CD14-positive monocyte (primary cell): ENCODE measurements at regions not wholly inside any gene's neighbourhood (a gene's known extent, or its start where the extent isn't known, plus 50 kb on each side); places are given as distances from the start of the nearest gene placed in this dataset.
A peak's percentile ranks its signal among the peaks of the same experiment; 100 is the strongest.

Source experiments
- DNase-seq, 3 donors: peaks; one replicate each; pipeline ENCODE4 v3.0.0-alpha.2; 2011 to 2022
- H2AFZ ChIP-seq: 2 replicates; pipeline ENCODE4 v1.6.0; 2012; ENCODE audit warnings: mild to moderate bottlenecking, low read depth, low read length, inconsistent platforms; ENCODE audit not compliant: insufficient read depth, poor library complexity, severe bottlenecking
- H3K27ac ChIP-seq, 2 donors: 1 replicate in 1 of 2; 2 replicates in 1 of 2; pipeline ENCODE4 v1.5.1; 2012 to 2013; ENCODE audit warnings: low read length in 2 of 2, control low read depth in 1 of 2, inconsistent platforms in 1 of 2, low read depth in 1 of 2, mild to moderate bottlenecking in 1 of 2
- H3K27me3 ChIP-seq, 2 donors: one replicate each; pipeline versions ENCODE4 v1.6.0 to v1.6.1; 2011 to 2013; ENCODE audit warnings: low read length in 2 of 2; ENCODE audit not compliant: control insufficient read depth in 2 of 2, insufficient read depth in 2 of 2
- H3K36me3 ChIP-seq, 2 donors: replicated peaks in 1 of 2; 1 replicate in 1 of 2; 2 replicates in 1 of 2; pipeline versions ENCODE4 v1.5.1 to v1.6.1; 2012 to 2013; ENCODE audit warnings: low read length in 2 of 2, control low read depth in 1 of 2, inconsistent platforms in 1 of 2, mild to moderate bottlenecking in 1 of 2; ENCODE audit not compliant: insufficient read depth in 2 of 2, control insufficient read depth in 1 of 2
- H3K4me1 ChIP-seq, 2 donors: 1 replicate in 1 of 2; 2 replicates in 1 of 2; pipeline versions ENCODE4 v1.5.1 to v1.6.1; 2012 to 2013; ENCODE audit warnings: low read length in 2 of 2, control low read depth in 1 of 2, inconsistent platforms in 1 of 2, mild to moderate bottlenecking in 1 of 2, moderate library complexity in 1 of 2; ENCODE audit not compliant: insufficient read depth in 2 of 2, control insufficient read depth in 1 of 2
- H3K4me2 ChIP-seq: replicated peaks from 2 replicates; pipeline ENCODE3; 2012; ENCODE audit warnings: low read length, moderate library complexity, mild to moderate bottlenecking; ENCODE audit not compliant: poor library complexity, severe bottlenecking; ENCODE audit errors: extremely low read depth
- H3K4me3 ChIP-seq, 3 experiments: fragments of 200-600 bp in 1 of 3; sonication (generic) in 1 of 3; replicated peaks in 1 of 3; 1 replicate in 2 of 3; 2 replicates in 1 of 3; pipeline ENCODE4 v1.5.1; 2011 to 2013; ENCODE audit warnings: low read length in 3 of 3, mild to moderate bottlenecking in 3 of 3, control low read depth in 2 of 3, low read depth in 2 of 3, inconsistent platforms in 1 of 3, moderate library complexity in 1 of 3
- H3K79me2 ChIP-seq: 2 replicates; pipeline ENCODE4 v1.6.0; 2012; ENCODE audit warnings: mild to moderate bottlenecking, control low read depth, inconsistent platforms, low read length, moderate library complexity; ENCODE audit not compliant: insufficient read depth
- H3K9ac ChIP-seq: 2 replicates; pipeline ENCODE4 v1.6.0; 2017; ENCODE audit warnings: low read length, mild to moderate bottlenecking; ENCODE audit not compliant: insufficient read depth, poor library complexity, severe bottlenecking
- H3K9me3 ChIP-seq, 2 donors: replicated peaks in 1 of 2; 1 replicate in 1 of 2; 2 replicates in 1 of 2; pipeline versions ENCODE4 v1.5.1 to v1.6.1; 2012 to 2013; ENCODE audit warnings: low read length in 2 of 2, control low read depth in 1 of 2; ENCODE audit not compliant: control insufficient read depth in 1 of 2, insufficient read depth in 1 of 2
- H4K20me1 ChIP-seq: 2 replicates; pipeline ENCODE4 v1.6.0; 2012; ENCODE audit warnings: mild to moderate bottlenecking, low read length, control low read depth, moderate library complexity; ENCODE audit not compliant: insufficient read depth
- H3K27ac Mint-ChIP-seq, 7 donors: one replicate each; pipeline ENCODE4 v1.8.0; 2020; ENCODE audit warnings: mild to moderate bottlenecking in 7 of 7, mixed read lengths in 7 of 7, moderate library complexity in 6 of 7, inconsistent platforms in 2 of 7
- H3K27me3 Mint-ChIP-seq, 3 donors: one replicate each; pipeline ENCODE4 v1.8.0; 2021 to 2022; ENCODE audit warnings: low read depth in 3 of 3, mild to moderate bottlenecking in 3 of 3, mixed read lengths in 3 of 3, moderate library complexity in 3 of 3, inconsistent platforms in 1 of 3
- H3K36me3 Mint-ChIP-seq, 2 donors: one replicate each; pipeline ENCODE4 v1.8.0; 2020; ENCODE audit warnings: mixed read lengths in 2 of 2, inconsistent platforms in 1 of 2, mild to moderate bottlenecking in 1 of 2
- H3K4me1 Mint-ChIP-seq: one replicate; pipeline ENCODE4 v1.8.0; 2020; ENCODE audit warnings: mild to moderate bottlenecking, mixed read lengths
- H3K4me3 Mint-ChIP-seq, 2 donors: one replicate each; pipeline ENCODE4 v1.8.0; 2020; ENCODE audit warnings: mild to moderate bottlenecking in 2 of 2, mixed read lengths in 2 of 2, moderate library complexity in 1 of 2
- H3K9me3 Mint-ChIP-seq, 7 donors: one replicate each; pipeline ENCODE4 v1.8.0; 2020 to 2022; ENCODE audit warnings: mixed read lengths in 7 of 7, mild to moderate bottlenecking in 6 of 7, moderate library complexity in 6 of 7, inconsistent platforms in 2 of 7
- CTCF ChIP-seq: fragments of 200-600 bp; IDR thresholded peaks from one replicate; pipeline ENCODE4 v1.8.0; 2022; ENCODE audit warnings: antibody characterized with exemption, mild to moderate bottlenecking
- WGBS: methylation state at CpG from one replicate; pipeline ENCODE4 v1.1.5; 2013; ENCODE audit warnings: missing lambda C conversion rate; ENCODE audit not compliant: insufficient coverage; 5-methylcytosine and 5-hydroxymethylcytosine counted together
- intact Hi-C, 2 donors: fragments of 100-400 bp; cut with micrococcal nuclease; formaldehyde crosslinking; loops; one replicate each; pipeline versions ENCODE4 v1.15.0 to v1.15.1; 2023

DNA sequence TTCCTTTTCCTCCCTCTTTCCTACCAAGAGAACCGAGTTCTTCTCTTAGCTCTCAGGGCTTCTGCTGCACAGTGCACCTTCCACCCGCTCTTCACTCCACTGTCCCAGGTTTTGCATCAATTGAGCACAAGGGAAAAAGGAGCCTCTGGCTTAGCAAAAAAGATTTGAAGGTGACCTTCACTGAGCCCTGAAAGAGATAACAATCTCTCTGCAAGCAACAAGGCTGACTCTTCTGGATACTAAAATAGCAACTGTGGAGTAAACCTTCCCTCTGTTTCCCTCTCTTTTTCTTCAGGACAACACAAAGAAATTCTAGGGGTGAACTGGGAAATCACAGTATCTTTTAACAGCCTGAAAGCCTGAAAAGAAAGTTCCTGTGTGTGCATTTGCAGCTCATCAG, 354.7 kb upstream of the PODXL start:
- intact Hi-C loops: no loop called here
- no peaks in the 10 kb centered on the region for H3K4me1 Mint-ChIP-seq
- H3K27ac ChIP-seq: no peak overlapping the region
- H2AFZ ChIP-seq: no peak overlapping the region
- 76% methylated on average over 2 of the region's 2 CpGs for WGBS
- H3K36me3 ChIP-seq: no peaks in the 10 kb centered on the region
- no peak overlapping the region for H3K9ac ChIP-seq
- no peak overlapping the region for H3K4me2 ChIP-seq
- peaks cover 4 to 9% of the 10 kb centered on the region in 2 donors for H3K9me3 ChIP-seq
- H4K20me1 ChIP-seq: no peaks in the 10 kb centered on the region
- H3K27me3 Mint-ChIP-seq: peaks cover 23 to 49% (median 35%) of the 10 kb centered on the region in 3 donors
- no peaks in the 10 kb centered on the region for H3K36me3 Mint-ChIP-seq
- peaks cover 14 to 38% of the 10 kb centered on the region in 2 donors for H3K27me3 ChIP-seq
- peak overlapping the region in 1 of 2 donors; percentile 47 for H3K4me3 Mint-ChIP-seq
- H3K4me3 ChIP-seq: no peak overlapping the region
- no peaks in the 10 kb centered on the region for H3K4me1 ChIP-seq
- no peak for TF ChIP-seq CTCF
- H3K27ac Mint-ChIP-seq: no peak overlapping the region
- H3K9me3 Mint-ChIP-seq: peaks cover 7 to 28% (median 25%) of the 10 kb centered on the region in 7 donors
- no peaks in the 10 kb centered on the region for H3K79me2 ChIP-seq
- DNase-seq: no peak

GRCh38 chr7:131909151-131909768, 352.8 kb upstream of the PODXL start:
- Histone ChIP-seq H3K79me2 (no peaks in the 10 kb centered on the region), H2AFZ (no peak overlapping the region), H3K9me3 (peaks cover 4 to 9% of the 10 kb centered on the region in 2 donors), H3K4me1 (no peaks in the 10 kb centered on the region), H3K27me3 (peaks cover 14 to 38% of the 10 kb centered on the region in 2 donors), H4K20me1 (no peaks in the 10 kb centered on the region), H3K27ac (no peak overlapping the region), H3K9ac (no peak overlapping the region), H3K4me3 (no peak overlapping the region), H3K4me2 (no peak overlapping the region), H3K36me3 (no peaks in the 10 kb centered on the region)
- Mint-ChIP-seq H3K36me3 (no peaks in the 10 kb centered on the region), H3K9me3 (peaks cover 7 to 28% (median 23%) of the 10 kb centered on the region in 7 donors), H3K27me3 (peaks cover 24 to 50% (median 35%) of the 10 kb centered on the region in 3 donors), H3K4me3 (peak overlapping the region in 1 of 2 donors; percentile 39), H3K27ac (no peak overlapping the region), H3K4me1 (no peaks in the 10 kb centered on the region)
- intact Hi-C loops: no loop called here
- DNase-seq: no peak
- no peak for TF ChIP-seq CTCF
- 22% methylated on average over 61 of the region's 68 CpGs for WGBS
